Astrocyte of the spinal cord (primary cell): ENCODE measurements at regions not wholly inside any gene's neighbourhood (a gene's known extent, or its start where the extent isn't known, plus 50 kb on each side); places are given as distances from the start of the nearest gene placed in this dataset.

Experiments
- DNase-seq: peaks from one replicate; pipeline ENCODE4 v3.0.0; 2011; ENCODE audit warnings: low read depth, low spot score
- H3K4me3 ChIP-seq: 2 replicates; pipeline ENCODE4 v1.5.1; 2011; ENCODE audit warnings: low read depth, mild to moderate bottlenecking, low read length, moderate library complexity
- in situ Hi-C: cut with HindIII; loops from 2 replicates; pipeline ENCODE4 v1.10.0; 2017; ENCODE audit warnings: low sequenced_read_pairs
- TF ChIP-seq, protein P1 (sequence below): IDR thresholded peaks from 2 replicates; pipeline ENCODE4 v1.5.1; 2012; ENCODE audit warnings: low read depth, mild to moderate bottlenecking, low read length, inconsistent platforms

DNA sequence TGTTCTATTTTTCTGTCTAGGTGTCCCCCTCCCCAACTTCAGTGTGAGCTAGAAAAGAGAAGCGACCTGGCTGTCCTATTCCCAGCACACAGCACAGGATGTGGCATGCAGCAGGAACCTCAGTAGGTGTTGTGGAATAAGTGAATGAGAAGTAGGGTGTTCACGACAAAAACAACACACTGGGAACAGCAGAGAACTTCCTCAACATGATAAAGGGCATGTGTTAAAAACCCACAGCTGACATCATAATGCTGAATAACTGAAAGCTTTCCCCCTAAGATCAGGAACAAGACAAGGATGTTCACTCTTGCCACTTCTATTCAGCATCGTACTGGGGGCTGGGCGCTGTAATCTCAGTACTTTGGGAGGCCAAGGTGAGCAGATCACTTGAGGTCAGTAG lies 155.6 kb upstream of the ZNF618 start:
- peak; percentile 18 for DNase-seq
- TF ChIP-seq, protein P1, sequence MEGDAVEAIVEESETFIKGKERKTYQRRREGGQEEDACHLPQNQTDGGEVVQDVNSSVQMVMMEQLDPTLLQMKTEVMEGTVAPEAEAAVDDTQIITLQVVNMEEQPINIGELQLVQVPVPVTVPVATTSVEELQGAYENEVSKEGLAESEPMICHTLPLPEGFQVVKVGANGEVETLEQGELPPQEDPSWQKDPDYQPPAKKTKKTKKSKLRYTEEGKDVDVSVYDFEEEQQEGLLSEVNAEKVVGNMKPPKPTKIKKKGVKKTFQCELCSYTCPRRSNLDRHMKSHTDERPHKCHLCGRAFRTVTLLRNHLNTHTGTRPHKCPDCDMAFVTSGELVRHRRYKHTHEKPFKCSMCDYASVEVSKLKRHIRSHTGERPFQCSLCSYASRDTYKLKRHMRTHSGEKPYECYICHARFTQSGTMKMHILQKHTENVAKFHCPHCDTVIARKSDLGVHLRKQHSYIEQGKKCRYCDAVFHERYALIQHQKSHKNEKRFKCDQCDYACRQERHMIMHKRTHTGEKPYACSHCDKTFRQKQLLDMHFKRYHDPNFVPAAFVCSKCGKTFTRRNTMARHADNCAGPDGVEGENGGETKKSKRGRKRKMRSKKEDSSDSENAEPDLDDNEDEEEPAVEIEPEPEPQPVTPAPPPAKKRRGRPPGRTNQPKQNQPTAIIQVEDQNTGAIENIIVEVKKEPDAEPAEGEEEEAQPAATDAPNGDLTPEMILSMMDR = no peak
- no peak overlapping the region for H3K4me3 ChIP-seq
- in situ Hi-C loops = no loop called here

DNA sequence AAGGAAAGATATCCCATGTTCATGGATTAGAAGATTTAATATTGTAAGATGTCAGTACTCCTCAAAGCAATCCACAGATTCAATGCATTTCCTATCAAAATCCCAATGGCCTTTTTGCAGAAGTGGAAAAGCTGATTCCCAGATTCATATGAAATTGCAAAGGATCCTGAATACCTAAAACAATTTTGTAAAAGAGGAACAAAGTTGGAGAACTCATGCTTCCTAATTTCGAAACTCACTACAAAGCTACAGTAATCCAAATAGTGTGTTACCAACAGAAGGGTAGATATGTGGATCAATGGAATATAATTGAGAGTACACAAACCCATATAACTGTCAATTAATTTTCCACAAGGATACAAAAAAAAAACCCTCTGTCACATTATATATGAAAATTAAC lies 154.3 kb upstream of the ZNF618 start:
- TF ChIP-seq, protein P1 = no peak
- DNase-seq = no peak
- H3K4me3 ChIP-seq = no peak overlapping the region
- in situ Hi-C loops = no loop called here

DNA sequence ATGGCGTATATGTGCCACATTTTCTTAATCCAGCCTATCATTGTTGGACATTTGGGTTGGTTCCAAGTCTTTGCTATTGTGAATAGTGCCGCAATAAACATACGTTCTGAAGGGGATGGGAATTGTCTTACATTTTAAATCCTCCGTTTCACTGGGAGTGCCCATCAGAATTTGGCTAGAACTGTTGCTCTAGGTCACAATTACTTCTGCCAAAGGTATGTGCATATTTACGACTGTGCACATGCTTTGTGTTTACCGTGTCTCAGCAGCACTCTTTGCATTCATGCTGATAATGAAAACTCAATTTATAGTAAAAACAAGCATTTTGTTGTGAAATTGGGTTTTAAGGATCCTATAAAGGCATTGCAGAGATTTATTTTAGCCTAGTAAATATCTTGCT lies 151.9 kb upstream of the ZNF618 start:
- H3K4me3 ChIP-seq = no peak overlapping the region
- in situ Hi-C loops = no loop called here
- no peak for DNase-seq
- TF ChIP-seq, protein P1 = no peak

DNA sequence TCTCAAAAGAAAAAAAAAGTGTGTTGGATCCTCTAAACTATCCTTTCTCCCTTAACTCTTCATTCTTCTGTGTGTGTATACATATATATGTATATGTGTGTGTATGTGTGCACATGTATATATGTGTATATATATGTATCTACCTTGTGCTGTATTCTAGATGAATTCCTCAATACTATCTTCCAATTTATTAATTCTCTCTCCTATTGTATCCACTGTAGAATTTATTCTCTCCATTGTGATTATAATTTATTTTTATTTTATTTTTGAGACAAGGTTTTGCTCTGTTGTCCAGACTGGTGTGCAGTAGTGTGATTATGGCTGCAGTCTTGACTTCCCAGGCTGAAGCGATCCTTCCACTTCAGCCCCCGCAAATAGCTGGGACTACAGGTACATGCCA lies 147.1 kb upstream of the ZNF618 start:
- DNase-seq = no peak
- in situ Hi-C loops = no loop called here
- TF ChIP-seq, protein P1 = no peak
- H3K4me3 ChIP-seq = no peak overlapping the region

DNA sequence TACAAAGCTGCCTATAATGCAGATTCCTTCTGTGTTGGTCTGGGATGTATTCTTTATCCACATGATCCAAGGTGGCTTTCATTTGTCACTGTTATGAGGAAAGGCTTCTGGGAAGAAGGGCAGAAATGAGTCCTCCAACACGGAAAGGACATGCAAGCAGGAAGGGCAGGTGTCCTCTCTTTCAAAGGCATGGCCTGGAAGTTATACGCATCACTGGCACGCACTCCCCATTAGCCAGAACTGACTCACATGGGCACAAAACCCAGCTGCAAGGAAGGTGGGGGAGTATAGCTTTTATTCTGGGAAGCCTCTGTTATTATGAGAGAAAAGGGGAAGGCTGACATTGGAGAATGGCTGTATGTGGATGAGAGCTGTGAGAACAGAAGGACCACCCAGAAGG lies 141.3 kb upstream of the ZNF618 start:
- no peak overlapping the region for H3K4me3 ChIP-seq
- DNase-seq = no peak
- in situ Hi-C loops = no loop called here
- TF ChIP-seq, protein P1 = no peak

DNA sequence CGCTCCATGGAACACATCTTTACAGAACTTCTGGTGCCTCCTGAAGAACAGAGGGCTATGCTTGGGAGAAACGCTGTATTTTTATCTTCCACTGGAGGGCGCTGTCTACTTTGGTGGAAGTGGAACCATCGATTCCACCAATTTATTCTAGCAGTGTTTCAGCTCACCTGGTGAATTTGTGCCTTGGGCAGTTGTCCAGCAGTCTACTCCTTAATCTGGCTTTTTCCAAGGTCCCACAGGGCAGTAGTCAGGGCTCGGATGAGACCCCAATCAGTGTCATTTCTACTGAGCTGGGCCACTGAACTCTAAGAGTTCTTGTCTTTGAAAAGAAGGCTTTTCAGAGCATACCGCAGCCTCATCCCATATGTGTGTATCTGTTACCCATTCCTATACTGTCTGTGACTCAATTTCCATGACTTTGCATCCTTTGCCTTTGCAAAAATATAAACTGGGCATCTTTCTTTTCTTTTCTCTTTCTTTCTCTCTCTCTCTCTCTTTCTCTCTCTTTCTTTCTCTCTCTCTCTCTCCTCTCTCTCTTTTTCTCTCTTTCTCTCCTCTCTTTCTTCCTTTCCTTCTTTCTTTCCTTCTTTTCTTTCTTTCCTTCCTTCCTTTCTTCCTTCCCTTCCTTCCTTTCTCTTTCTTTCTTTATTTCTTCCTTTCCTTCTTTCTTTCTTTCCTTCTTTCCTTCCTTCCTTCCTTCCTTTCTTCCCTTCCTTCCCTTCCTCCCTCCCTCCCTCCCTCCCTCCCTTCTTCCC lies 138.4 kb upstream of the ZNF618 start:
- peak; percentile 67 for DNase-seq
- in situ Hi-C loops = no loop called here
- no peak overlapping the region for H3K4me3 ChIP-seq
- TF ChIP-seq, protein P1 = peak; percentile 84

DNA sequence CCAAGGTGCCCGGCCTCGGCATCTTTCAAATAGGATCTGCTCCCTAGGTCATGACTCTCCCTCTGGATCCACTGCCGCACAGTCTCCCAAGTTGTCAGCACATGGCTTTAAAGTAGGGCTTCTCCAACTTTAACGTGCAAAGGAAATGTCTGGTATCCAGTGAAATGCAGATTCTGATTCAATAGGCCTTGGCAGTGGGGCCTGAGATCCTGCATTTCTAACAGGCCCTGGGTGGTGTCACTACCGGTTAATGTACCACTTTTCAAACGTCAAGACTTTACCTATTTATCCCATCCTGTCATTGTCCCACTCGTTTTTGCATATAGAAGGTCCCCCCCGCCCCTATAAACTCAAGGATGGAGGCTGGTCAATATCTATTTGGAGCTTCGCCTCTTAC lies 137.6 kb upstream of the ZNF618 start:
- in situ Hi-C loops = no loop called here
- DNase-seq = no peak
- TF ChIP-seq, protein P1 = no peak
- H3K4me3 ChIP-seq = no peak overlapping the region
